K562 (cell line): ENCODE measurements at regions not wholly inside any gene's neighbourhood (a gene's known extent, or its start where the extent isn't known, plus 50 kb on each side); places are given as distances from the start of the nearest gene placed in this dataset.

ENCODE experiments used
- ATAC-seq: fragments of 200-7000 bp; cut with Tn5 transposase; 3 replicates; pipeline ENCODE4 v1.9.1; 2020; ENCODE audit warnings: moderate library complexity
- BruUV-seq: library from RNA; stranded (reverse); fragments of 400-500 nt; replicated peaks from 2 replicates; lab custom pipeline; 2021; lab: Mats Ljungman, UMichigan
- CTCF ChIA-PET: fragments of 300-600 bp; formaldehyde crosslinking; extraction: SDS; loops from one replicate; lab custom pipeline; 2021; ENCODE audit warnings: low intra/inter-chr PET ratio; lab: Yijun Ruan, JAX
- POLR2A ChIA-PET: fragments of 300-600, 350-650 bp; sonication (Branson Sonifier 250); formaldehyde crosslinking; extraction: SDS; loops from one replicate; lab custom pipeline; 2021; ENCODE audit warnings: antibody characterized with exemption, inconsistent platforms; lab: Yijun Ruan, JAX
- DNase-seq, 4 experiments: peaks; one replicate each; pipeline versions ENCODE4 v3.0.0 to v3.0.0-alpha.2; 2011 to 2018; ENCODE audit warnings: low spot score in 3 of 4, mixed read lengths in 3 of 4; ENCODE audit errors: extremely low read depth in 1 of 4
- FAIRE-seq: peaks from 2 replicates; lab custom pipeline; 2011; peaks lifted over from hg19 to GRCh38; lab: Jason Lieb, UNC
- H2AFZ ChIP-seq: 2 replicates; pipeline ENCODE4 v1.6.0; 2011; ENCODE audit warnings: low read depth, low read length, control low read depth, inconsistent platforms
- H3K27ac ChIP-seq: fragments of 200-600 bp; 3 replicates; pipeline ENCODE4 v1.8.0; 2011; ENCODE audit warnings: low read depth, mild to moderate bottlenecking, control low read depth, inconsistent platforms, low read length, moderate library complexity, mixed read lengths; ENCODE audit errors: extremely low read depth
- H3K27me3 ChIP-seq, 2 experiments: fragments of 300-600 bp in 1 of 2; 2 replicates in 1 of 2; 3 replicates in 1 of 2; pipeline versions ENCODE4 v1.6.0 to v1.8.0; 2011; ENCODE audit warnings: inconsistent platforms in 2 of 2, low read length in 2 of 2, mild to moderate bottlenecking in 1 of 2, mixed read lengths in 1 of 2, moderate library complexity in 1 of 2; ENCODE audit not compliant: control insufficient read depth in 2 of 2, insufficient read depth in 2 of 2
- H3K36me3 ChIP-seq: fragments of 300-600 bp; 3 replicates; pipeline ENCODE4 v1.8.0; 2011; ENCODE audit warnings: mild to moderate bottlenecking, low read length, inconsistent platforms; ENCODE audit not compliant: control insufficient read depth, insufficient read depth
- H3K4me1 ChIP-seq, 2 experiments: fragments of 200-600 bp in 1 of 2; replicated peaks in 1 of 2; 2 replicates in 1 of 2; 3 replicates in 1 of 2; pipeline versions ENCODE4 v1.5.1 to v1.8.0; 2011; ENCODE audit warnings: inconsistent platforms in 2 of 2, low read length in 2 of 2, mild to moderate bottlenecking in 1 of 2, mixed read lengths in 1 of 2, moderate library complexity in 1 of 2; ENCODE audit not compliant: control insufficient read depth in 2 of 2, insufficient read depth in 2 of 2
- H3K4me2 ChIP-seq: 2 replicates; pipeline ENCODE4 v1.6.1; 2011; ENCODE audit warnings: low read length, control low read depth, inconsistent platforms, mixed read lengths; ENCODE audit not compliant: insufficient read depth
- H3K4me3 ChIP-seq: fragments of 200-600 bp; sonication (generic), shearing (Covaris generic); 2 replicates; pipeline ENCODE4 v1.5.1; 2016; ENCODE audit warnings: control low read depth, inconsistent platforms
- H3K79me2 ChIP-seq: fragments of 200-600 bp; 3 replicates; pipeline ENCODE4 v1.8.0; 2011; ENCODE audit warnings: low read length, inconsistent platforms; ENCODE audit not compliant: control insufficient read depth, insufficient read depth
- H3K9ac ChIP-seq, 2 experiments: 2 replicates each; pipeline versions ENCODE4 v1.6.0 to v1.6.1; 2011; ENCODE audit warnings: low read depth in 2 of 2, low read length in 2 of 2, control low read depth in 1 of 2, inconsistent platforms in 1 of 2, mild to moderate bottlenecking in 1 of 2, mixed read lengths in 1 of 2; ENCODE audit not compliant: insufficient read depth in 1 of 2
- H3K9me1 ChIP-seq: one replicate; pipeline ENCODE4 v1.6.0; 2011; ENCODE audit warnings: inconsistent platforms, mild to moderate bottlenecking, low read length, moderate library complexity; ENCODE audit not compliant: control insufficient read depth, insufficient read depth
- H3K9me3 ChIP-seq: replicated peaks from 2 replicates; pipeline ENCODE4 v1.5.1; 2011; ENCODE audit warnings: low read depth, low read length, inconsistent platforms; ENCODE audit not compliant: control insufficient read depth, insufficient read depth
- H4K20me1 ChIP-seq: replicated peaks from 2 replicates; pipeline ENCODE4 v1.6.1; 2011; ENCODE audit warnings: low read length, inconsistent platforms, mixed read lengths; ENCODE audit not compliant: control insufficient read depth, insufficient read depth
- E2F5 ChIP-seq: sonication (generic); formaldehyde crosslinking; IDR thresholded peaks from 2 replicates; pipeline ENCODE4 v1.8.0; 2022; ENCODE audit warnings: mild to moderate bottlenecking, missing genetic modification reagents
- NFATC3 ChIP-seq: fragments of 450-650 bp; IDR thresholded peaks from 2 replicates; pipeline ENCODE4 v1.6.1; 2017; ENCODE audit warnings: mild to moderate bottlenecking
- PKNOX1 ChIP-seq: fragments of 450-650 bp; IDR thresholded peaks from 2 replicates; pipeline ENCODE4 v1.6.1; 2016
- PTRF ChIP-seq: fragments of 450-650 bp; IDR thresholded peaks from 2 replicates; pipeline ENCODE4 v1.6.1; 2016; ENCODE audit warnings: mild to moderate bottlenecking, missing genetic modification characterization, missing compliant biosample characterization
- RBM14 ChIP-seq: fragments of 200-400 bp; formaldehyde crosslinking; IDR thresholded peaks from 2 replicates; pipeline ENCODE4 v1.6.1; 2018; ENCODE audit warnings: low read depth, mild to moderate bottlenecking, low read length, moderate library complexity, borderline replicate concordance; ENCODE audit not compliant: insufficient read depth
- RBM17 ChIP-seq: fragments of 200-400 bp; formaldehyde crosslinking; IDR thresholded peaks from 2 replicates; pipeline ENCODE4 v1.6.1; 2017; ENCODE audit warnings: low read depth, mild to moderate bottlenecking, low read length, borderline replicate concordance
- SMAD4 ChIP-seq: fragments of 250-450 bp; sonication (Bioruptor Pico); conservative IDR thresholded peaks from 2 replicates; pipeline ENCODE4 v1.8.0; 2021; ENCODE audit warnings: inconsistent platforms, mild to moderate bottlenecking, moderate library complexity
- TAF15 ChIP-seq: fragments of 200-400 bp; formaldehyde crosslinking; IDR thresholded peaks from 2 replicates; pipeline ENCODE4 v1.6.1; 2017; ENCODE audit warnings: mild to moderate bottlenecking, low read depth, low read length, moderate library complexity
- ZBTB1 ChIP-seq: sonication (generic); formaldehyde crosslinking; IDR thresholded peaks from 2 replicates; pipeline ENCODE4 v1.8.1; 2023; ENCODE audit warnings: missing genetic modification reagents, low read depth, mild to moderate bottlenecking, borderline replicate concordance
- ZNF79 ChIP-seq: fragments of 250-450 bp; sonication (Bioruptor Pico); IDR thresholded peaks from 2 replicates; pipeline ENCODE4 v1.4.0; 2020; ENCODE audit warnings: low read depth, mild to moderate bottlenecking, moderate library complexity
- WGBS: fragments of 100-300 bp; shearing (Covaris generic); methylation state at CpG from one replicate; pipeline ENCODE4 v1.1.6; 2016; ENCODE audit warnings: low coverage, mixed read lengths; ENCODE audit not compliant: insufficient coverage; ENCODE audit errors: missing lambda C conversion rate; 5-methylcytosine and 5-hydroxymethylcytosine counted together
- in situ Hi-C: fragments of 300-500 bp; cut with MboI; formaldehyde crosslinking; loops from 4 replicates; pipeline ENCODE4 v1.15.0; 2018; ENCODE audit warnings: inconsistent platforms, mixed read lengths
- intact Hi-C: fragments of 100-400 bp; cut with micrococcal nuclease; formaldehyde crosslinking; loops from 2 replicates; pipeline ENCODE4 v1.14.2; 2022

- in situ Hi-C loops, result no loop called here
- Histone ChIP-seq H3K4me1 (no peaks in the 10 kb centered on the region), H4K20me1 (no peaks in the 10 kb centered on the region), H3K4me3 (no peak overlapping the region), H3K9me1 (no peaks in the 10 kb centered on the region), H3K27me3 (no peaks in the 10 kb centered on the region), H3K9me3 (0 out of 2 replicates have a peak, but pooled peaks cover 2% of the 10 kb centered on the region), H3K9ac (no peak overlapping the region), H3K4me2 (no peak overlapping the region), H3K27ac (no peak overlapping the region), H3K79me2 (no peaks in the 10 kb centered on the region), H3K36me3 (no peaks in the 10 kb centered on the region), H2AFZ (no peak overlapping the region)
- ATAC-seq (no peak), DNase-seq (no peak), FAIRE-seq (no peak)
- intact Hi-C loops, result no loop called here
- BruUV-seq, result no TSS peak
- POLR2A ChIA-PET, result no interaction called here
- TF ChIP-seq TAF15, result no peak
- no peak for TF ChIP-seq ZBTB1
- no peak for TF ChIP-seq ZNF79 (CRISPR knock-in tag)
- no peak for TF ChIP-seq PTRF (tag)
- CTCF ChIA-PET, result no interaction called here
- WGBS, result 0% methylated on average over 1 of the region's 1 CpG
Measured at GRCh38 chr5:162272417-162272816, 204.8 kb downstream of the GABRG2 start.

- H3K4me2 ChIP-seq, result no peak overlapping the region
- H3K36me3 ChIP-seq, result no peaks in the 10 kb centered on the region
- H3K27ac ChIP-seq, result no peak overlapping the region
- no peaks in the 10 kb centered on the region for H3K9me1 ChIP-seq
- no peak overlapping the region for H3K4me3 ChIP-seq
- H4K20me1 ChIP-seq, result no peaks in the 10 kb centered on the region
- CTCF ChIA-PET, result no interaction called here
- FAIRE-seq (no peak), ATAC-seq (no peak), DNase-seq (no peak)
- BruUV-seq, result no TSS peak
- POLR2A ChIA-PET, result no interaction called here
- H3K4me1 ChIP-seq, result no peaks in the 10 kb centered on the region
- in situ Hi-C loops (no loop called here), intact Hi-C loops (no loop called here)
- no peaks in the 10 kb centered on the region for H3K27me3 ChIP-seq
- no peak overlapping the region for H2AFZ ChIP-seq
- no peak for TF ChIP-seq RBM14
- no peak for TF ChIP-seq SMAD4
- no peak for TF ChIP-seq PKNOX1
- no peak for TF ChIP-seq ZBTB1
- no peak for TF ChIP-seq E2F5 (CRISPR knock-in tag)
- TF ChIP-seq RBM17, result no peak
- no peak for TF ChIP-seq NFATC3
- H3K9ac ChIP-seq, result no peak overlapping the region
- H3K9me3 ChIP-seq, result 0 out of 2 replicates have a peak, but pooled peaks cover 2% of the 10 kb centered on the region
- H3K79me2 ChIP-seq, result no peaks in the 10 kb centered on the region
Measured at GRCh38 chr5:162274679-162275078, 207.1 kb downstream of the GABRG2 start.
